AG04450 (cell line): ENCODE measurements at regions not wholly inside any gene's neighbourhood (a gene's known extent, or its start where the extent isn't known, plus 50 kb on each side); places are given as distances from the start of the nearest gene placed in this dataset.
"Not testable (repeated sequence)": the region's sequence is repeated elsewhere in the genome, so short reads cannot be mapped to it uniquely, and the experiment has no call there.

Experiments used
- CTCF ChIA-PET: fragments of 300-600, 350-600 bp; formaldehyde crosslinking; extraction: SDS; loops from one replicate; lab custom pipeline; 2022; ENCODE audit warnings: antibody characterized with exemption, inconsistent platforms; lab: Charles Lee
- POLR2A ChIA-PET: fragments of 350-600 bp; formaldehyde crosslinking; extraction: SDS; loops from one replicate; lab custom pipeline; 2021; ENCODE audit warnings: antibody characterized with exemption, inconsistent platforms; lab: Yijun Ruan, JAX
- DNase-seq: peaks from one replicate; pipeline ENCODE4 v3.0.0-alpha.2; 2011; ENCODE audit warnings: low read depth, low spot score
- H3K27ac ChIP-seq: one replicate; pipeline ENCODE4 v1.5.1; 2012; ENCODE audit warnings: low read depth, low read length, control low read depth
- H3K27me3 ChIP-seq: one replicate; pipeline ENCODE4 v1.6.0; 2012; ENCODE audit warnings: low read length; ENCODE audit not compliant: control insufficient read depth, insufficient read depth
- H3K4me3 ChIP-seq: 2 replicates; pipeline ENCODE4 v1.5.1; 2011; ENCODE audit warnings: mild to moderate bottlenecking, low read depth, low read length, control low read depth
- H3K9me3 ChIP-seq: 2 replicates; pipeline ENCODE4 v1.5.1; 2012; ENCODE audit warnings: low read length; ENCODE audit not compliant: control insufficient read depth, insufficient read depth
- TF ChIP-seq, protein P1 (sequence below): IDR thresholded peaks from 2 replicates; pipeline ENCODE4 v1.5.1; 2011; ENCODE audit warnings: low read depth, low read length, control low read depth, inconsistent platforms

DNA sequence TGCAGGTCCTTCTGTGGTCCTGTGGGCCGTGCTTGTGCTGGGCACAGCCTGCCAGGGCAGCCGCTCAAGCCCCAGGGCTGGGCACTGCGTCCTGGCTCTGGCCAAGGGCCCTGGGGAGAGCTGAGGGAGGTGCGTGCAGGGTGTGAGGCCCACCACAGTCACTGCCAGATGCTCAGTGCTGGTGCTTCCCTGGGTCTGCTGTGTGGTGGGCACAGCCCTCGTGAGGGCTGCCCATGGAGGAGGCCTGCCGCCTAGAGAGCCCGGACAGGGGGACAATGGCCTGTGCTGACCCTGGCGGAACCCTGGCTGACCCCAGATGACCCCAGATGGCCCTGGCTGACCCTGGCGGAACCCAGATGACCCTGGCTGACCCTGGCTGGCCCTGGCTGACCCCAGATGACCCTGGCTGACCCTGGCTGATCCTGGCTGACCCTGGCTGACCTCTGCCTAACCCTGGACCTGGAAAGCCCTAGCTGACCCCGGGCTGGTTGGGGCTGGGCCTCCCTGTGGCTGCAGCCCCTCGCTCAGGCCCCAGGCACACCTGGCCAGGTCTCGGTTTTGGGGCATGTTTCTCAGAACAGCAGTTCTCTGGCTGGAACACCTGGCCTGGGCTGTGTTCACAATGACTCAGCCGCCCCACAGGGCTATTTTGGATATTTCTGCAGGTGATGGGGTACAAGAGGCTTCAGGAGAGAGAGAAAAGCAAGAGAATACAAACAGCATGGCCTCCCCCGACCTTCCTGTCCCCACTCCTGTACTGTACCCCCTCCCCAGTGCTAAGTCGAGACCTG is 55.4 kb downstream of the TMEM121 start:
- Histone ChIP-seq H3K27me3 (no peaks in the 10 kb centered on the region), H3K4me3 (no peak overlapping the region), H3K9me3 (peaks cover 43% of the 10 kb centered on the region), H3K27ac (no peak overlapping the region)
- CTCF ChIA-PET = no interaction called here
- POLR2A ChIA-PET = no interaction called here
- TF ChIP-seq, protein P1, sequence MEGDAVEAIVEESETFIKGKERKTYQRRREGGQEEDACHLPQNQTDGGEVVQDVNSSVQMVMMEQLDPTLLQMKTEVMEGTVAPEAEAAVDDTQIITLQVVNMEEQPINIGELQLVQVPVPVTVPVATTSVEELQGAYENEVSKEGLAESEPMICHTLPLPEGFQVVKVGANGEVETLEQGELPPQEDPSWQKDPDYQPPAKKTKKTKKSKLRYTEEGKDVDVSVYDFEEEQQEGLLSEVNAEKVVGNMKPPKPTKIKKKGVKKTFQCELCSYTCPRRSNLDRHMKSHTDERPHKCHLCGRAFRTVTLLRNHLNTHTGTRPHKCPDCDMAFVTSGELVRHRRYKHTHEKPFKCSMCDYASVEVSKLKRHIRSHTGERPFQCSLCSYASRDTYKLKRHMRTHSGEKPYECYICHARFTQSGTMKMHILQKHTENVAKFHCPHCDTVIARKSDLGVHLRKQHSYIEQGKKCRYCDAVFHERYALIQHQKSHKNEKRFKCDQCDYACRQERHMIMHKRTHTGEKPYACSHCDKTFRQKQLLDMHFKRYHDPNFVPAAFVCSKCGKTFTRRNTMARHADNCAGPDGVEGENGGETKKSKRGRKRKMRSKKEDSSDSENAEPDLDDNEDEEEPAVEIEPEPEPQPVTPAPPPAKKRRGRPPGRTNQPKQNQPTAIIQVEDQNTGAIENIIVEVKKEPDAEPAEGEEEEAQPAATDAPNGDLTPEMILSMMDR = no peak
- DNase-seq = no peak

DNA sequence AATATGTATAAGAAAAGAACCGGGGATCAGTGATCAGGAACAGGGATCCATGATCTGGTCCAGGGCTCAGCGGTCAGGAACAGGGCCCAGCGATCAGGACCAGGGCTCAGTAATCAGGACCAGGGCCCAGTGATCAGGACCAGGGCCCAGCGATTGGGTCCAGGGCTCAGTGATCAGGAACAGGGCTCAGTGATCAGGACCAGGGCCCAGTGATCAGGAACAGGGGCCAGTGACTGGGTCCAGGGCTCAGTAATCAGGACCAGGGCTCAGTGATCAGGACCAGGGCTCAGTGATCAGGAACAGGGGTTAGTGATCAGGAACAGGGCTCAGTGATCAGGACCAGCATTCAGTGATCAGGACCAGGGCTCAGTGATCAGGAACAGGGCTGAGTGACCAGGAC is 56.3 kb downstream of the TMEM121 start:
- ChIA-PET POLR2A (no interaction called here), CTCF (no interaction called here)
- peaks cover 45% of the 10 kb centered on the region for H3K9me3 ChIP-seq
- no peak for DNase-seq
- no peak overlapping the region for H3K27ac ChIP-seq
- no peak overlapping the region for H3K4me3 ChIP-seq
- TF ChIP-seq, protein P1 = no peak
- no peaks in the 10 kb centered on the region for H3K27me3 ChIP-seq

DNA sequence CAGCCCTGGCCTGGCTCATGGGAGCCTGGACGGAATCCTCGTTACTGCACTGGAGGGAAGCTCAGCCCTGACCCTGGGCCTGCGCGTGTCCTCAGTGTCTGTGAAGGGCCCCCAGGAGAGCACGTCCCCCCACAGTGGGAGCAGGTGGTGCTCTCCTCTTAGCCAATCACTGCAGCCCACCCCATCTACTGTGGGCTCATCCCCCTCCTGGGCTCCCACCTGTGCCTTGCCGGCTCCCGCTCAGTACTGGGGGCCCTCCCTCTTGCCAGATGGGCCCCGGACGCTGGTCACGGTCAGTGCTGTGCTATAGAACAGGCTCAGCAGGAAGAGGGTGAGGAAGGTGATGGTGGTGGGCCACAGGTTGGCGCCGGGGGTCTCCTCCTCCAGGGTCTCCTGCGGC is 57.5 kb downstream of the TMEM121 start:
- H3K27me3 ChIP-seq, H3K4me3 ChIP-seq, DNase-seq, H3K27ac ChIP-seq, CTCF ChIA-PET, POLR2A ChIA-PET: not testable (repeated sequence)
- peaks cover 56% of the 10 kb centered on the region for H3K9me3 ChIP-seq

DNA sequence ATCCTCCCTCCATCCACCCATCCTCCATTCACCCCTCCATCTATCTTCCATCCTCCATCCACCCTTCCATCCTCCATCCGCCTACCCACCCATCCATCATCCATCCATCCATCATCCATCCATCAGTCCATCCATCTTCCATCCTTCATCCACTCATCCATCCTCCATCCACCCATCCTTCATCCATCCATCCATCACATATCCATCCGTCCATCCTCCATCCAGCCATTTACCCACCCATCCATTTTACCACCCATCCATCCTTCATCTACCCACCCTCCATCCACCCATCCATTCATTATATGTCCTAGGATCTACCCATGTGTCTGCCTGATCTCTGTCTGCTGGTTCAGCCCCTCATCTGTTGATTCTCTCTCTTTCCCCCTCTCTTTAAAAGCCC is 58.9 kb downstream of the TMEM121 start:
- POLR2A ChIA-PET, CTCF ChIA-PET, DNase-seq, H3K4me3 ChIP-seq, H3K27ac ChIP-seq, H3K27me3 ChIP-seq: not testable (repeated sequence)
- H3K9me3 ChIP-seq = peaks cover 69% of the 10 kb centered on the region

DNA sequence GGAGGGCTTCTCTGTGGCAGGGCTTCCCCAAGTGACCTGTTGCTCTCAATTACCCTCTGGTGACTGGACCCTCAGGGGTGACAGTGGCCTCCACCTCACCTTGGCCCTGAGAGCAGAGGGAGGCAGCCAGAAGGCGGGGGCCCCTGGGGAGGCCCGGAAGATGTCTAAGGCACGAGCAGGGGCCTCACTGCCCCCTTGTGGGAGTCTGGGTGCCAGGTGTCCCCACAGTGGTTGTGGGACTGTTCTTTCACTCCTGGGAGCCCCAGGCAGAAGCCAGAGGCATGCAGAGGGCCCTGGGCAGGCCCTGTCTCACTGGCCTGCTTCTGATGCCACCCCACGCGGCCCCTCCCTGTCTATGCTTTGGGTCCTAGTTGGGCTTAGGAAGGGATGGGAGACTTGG is 59.3 kb downstream of the TMEM121 start:
- H3K27ac ChIP-seq, H3K4me3 ChIP-seq, POLR2A ChIA-PET, CTCF ChIA-PET, H3K27me3 ChIP-seq, DNase-seq: not testable (repeated sequence)
- H3K9me3 ChIP-seq = peaks cover 70% of the 10 kb centered on the region

DNA sequence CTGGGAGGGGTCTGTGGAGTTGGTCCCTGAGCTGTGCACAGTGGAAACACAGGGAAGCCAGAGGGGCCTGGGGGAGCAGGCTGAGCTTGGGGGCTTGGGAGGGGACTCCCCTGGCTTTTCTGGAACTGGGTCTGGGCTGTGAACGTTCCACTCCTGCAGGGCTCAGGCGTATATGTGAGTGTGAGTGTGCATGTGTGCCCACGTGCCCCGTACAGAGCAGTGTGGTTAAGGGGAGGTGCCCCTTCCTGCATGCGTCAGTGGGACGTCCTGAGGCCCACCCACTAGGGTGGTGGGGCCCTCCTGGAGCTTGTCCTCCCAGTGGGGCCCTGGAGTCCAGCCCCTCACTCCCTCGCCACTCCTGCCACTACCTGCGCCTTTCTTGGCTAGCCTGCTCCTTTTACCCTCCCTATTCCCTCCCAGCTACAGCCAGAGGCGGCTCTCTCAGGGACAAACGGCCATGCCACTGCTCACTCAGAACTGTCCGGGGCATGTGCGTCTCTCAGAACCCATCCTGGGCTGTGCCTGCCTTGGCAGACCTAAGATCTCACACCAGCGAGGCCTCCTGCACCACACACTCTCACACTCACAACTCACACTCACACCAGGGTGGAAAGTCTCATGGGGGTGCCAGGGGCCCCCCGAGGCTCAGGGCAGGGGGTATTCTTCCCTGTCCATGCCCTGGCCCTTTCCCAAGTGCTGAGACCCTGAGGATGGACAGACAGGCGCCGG is 59.9 kb downstream of the TMEM121 start:
- DNase-seq, H3K27ac ChIP-seq, POLR2A ChIA-PET, H3K27me3 ChIP-seq, H3K4me3 ChIP-seq, CTCF ChIA-PET: not testable (repeated sequence)
- H3K9me3 ChIP-seq = peaks cover 75% of the 10 kb centered on the region

DNA sequence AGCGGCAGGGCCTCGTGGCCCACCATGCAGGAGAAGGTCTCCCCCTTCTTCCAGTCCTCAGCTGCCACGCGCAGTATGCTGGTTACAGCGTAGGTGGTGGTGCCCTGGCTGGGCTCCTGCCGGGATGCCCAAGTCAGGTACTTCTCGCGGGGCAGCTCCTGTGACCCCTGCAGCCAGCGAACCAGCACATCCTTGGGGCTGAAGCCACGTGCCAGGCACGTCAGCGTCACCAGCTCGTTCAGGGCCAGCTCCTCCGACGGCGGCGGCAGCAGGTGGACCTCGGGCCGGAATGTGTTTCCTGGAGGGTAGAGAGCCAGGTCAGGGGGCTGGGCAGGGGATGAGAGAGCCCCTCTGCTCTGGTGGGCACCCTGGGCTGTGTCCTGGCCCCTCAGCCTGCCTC is 60.7 kb downstream of the TMEM121 start:
- peaks cover 74% of the 10 kb centered on the region for H3K9me3 ChIP-seq
- POLR2A ChIA-PET, H3K4me3 ChIP-seq, DNase-seq, H3K27me3 ChIP-seq, CTCF ChIA-PET, H3K27ac ChIP-seq: not testable (repeated sequence)

DNA sequence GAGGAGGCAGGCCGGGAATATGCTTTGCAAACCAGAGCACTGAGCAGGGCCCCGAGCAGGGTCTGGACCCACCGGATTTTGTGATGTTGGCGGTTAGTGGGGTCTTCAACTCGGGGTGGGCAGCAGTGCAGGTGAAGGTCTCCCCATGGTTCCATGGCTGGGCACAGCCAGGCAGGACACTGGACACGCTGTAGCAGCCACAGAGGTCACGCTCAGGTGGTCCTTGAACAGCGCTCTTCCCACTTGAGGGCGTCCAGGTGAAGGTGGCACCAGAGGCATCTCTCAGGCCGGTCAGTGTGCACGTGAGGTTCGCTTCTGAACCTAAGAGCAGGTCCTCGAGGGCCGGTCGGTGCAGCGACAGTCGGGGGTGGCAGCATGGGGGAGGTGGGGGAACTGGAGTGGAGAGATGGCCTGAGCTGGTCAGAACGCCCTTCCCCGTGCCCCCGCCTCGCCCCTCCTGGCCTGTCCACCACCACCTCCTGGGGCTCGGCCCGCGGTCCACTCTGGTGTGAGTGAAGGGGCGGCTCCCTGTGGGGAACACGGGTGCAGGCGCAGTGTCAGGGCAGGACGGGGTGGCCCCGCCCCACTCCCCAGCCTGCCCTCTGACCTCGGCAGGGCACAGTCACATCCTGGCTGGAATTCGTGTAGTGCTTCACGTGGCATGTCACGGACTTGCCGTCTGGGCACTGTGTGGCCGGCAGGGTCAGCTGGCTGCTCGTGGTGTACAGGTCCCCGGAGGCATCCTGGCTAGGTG is 61.3 kb downstream of the TMEM121 start:
- H3K9me3 ChIP-seq = peaks cover 75% of the 10 kb centered on the region
- DNase-seq, H3K27ac ChIP-seq, H3K27me3 ChIP-seq, CTCF ChIA-PET, H3K4me3 ChIP-seq, POLR2A ChIA-PET: not testable (repeated sequence)
